Heart left ventricle (tissue), 16 donors: ENCODE measurements at regions not wholly inside any gene's neighbourhood (a gene's known extent, or its start where the extent isn't known, plus 50 kb on each side); places are given as distances from the start of the nearest gene placed in this dataset.

Source experiments
- ATAC-seq, 4 donors: fragments of 200-7000 bp; cut with Tn5 transposase; one replicate each; pipeline ENCODE4 v1.9.1; 2020 to 2022; ENCODE audit warnings: moderate library complexity in 4 of 4, mild to moderate bottlenecking in 3 of 4, moderate number of reproducible peaks in 1 of 4
- DNase-seq, 5 donors: peaks; one replicate each; pipeline ENCODE4 v3.0.0-alpha.2; 2020
- H3K27ac ChIP-seq, 12 donors: fragments of 200-600 bp; sonication (generic) in 4 of 12; one replicate each; pipeline versions ENCODE4 v1.5.0 to v1.8.0; 2016 to 2022; ENCODE audit warnings: mild to moderate bottlenecking in 2 of 12
- H3K27me3 ChIP-seq, 9 donors: fragments of 200-600 bp; sonication (generic) in 2 of 9; one replicate each; pipeline versions ENCODE4 v1.5.1 to v1.8.0; 2016 to 2022; ENCODE audit warnings: mild to moderate bottlenecking in 3 of 9
- H3K36me3 ChIP-seq, 9 donors: fragments of 200-600 bp; sonication (generic) in 2 of 9; one replicate each; pipeline versions ENCODE4 v1.5.0 to v1.8.0; 2018 to 2022; ENCODE audit warnings: mild to moderate bottlenecking in 2 of 9
- H3K4me1 ChIP-seq, 12 donors: fragments of 200-600 bp; sonication (generic) in 4 of 12; one replicate each; pipeline versions ENCODE4 v1.5.0 to v1.8.0; 2016 to 2022; ENCODE audit warnings: mild to moderate bottlenecking in 3 of 12
- H3K4me3 ChIP-seq, 12 donors: fragments of 200-600 bp; sonication (generic) in 4 of 12; one replicate each; pipeline versions ENCODE4 v1.5.0 to v1.8.0; 2017 to 2022; ENCODE audit warnings: mild to moderate bottlenecking in 9 of 12, moderate library complexity in 4 of 12
- H3K9me3 ChIP-seq, 12 donors: fragments of 200-600 bp; sonication (generic) in 4 of 12; one replicate each; pipeline versions ENCODE4 v1.5.0 to v1.8.0; 2016 to 2022; ENCODE audit warnings: mild to moderate bottlenecking in 1 of 12
- CTCF ChIP-seq, 12 donors: fragments of 200-600 bp; sonication (generic) in 4 of 12; IDR thresholded peaks; one replicate each; pipeline versions ENCODE4 v1.5.0 to v1.8.0; 2018 to 2022; ENCODE audit warnings: antibody characterized with exemption in 12 of 12, mild to moderate bottlenecking in 5 of 12
- POLR2A ChIP-seq, 2 donors: fragments of 450-650 bp; IDR thresholded peaks; one replicate each; pipeline ENCODE4 v1.6.1; 2017; ENCODE audit warnings: antibody characterized with exemption in 2 of 2, mild to moderate bottlenecking in 2 of 2, moderate library complexity in 2 of 2
- WGBS, 4 donors: extraction: QIAGEN DNeasy Blood & Tissue Kit in 2 of 4; methylation state at CpG; one replicate each; pipeline versions ENCODE4 v1.1.5 to v1.1.7; 2013 to 2018; 5-methylcytosine and 5-hydroxymethylcytosine counted together
- intact Hi-C, 10 donors: fragments of 100-400 bp; cut with DNase I; formaldehyde crosslinking; loops; one replicate each; pipeline versions ENCODE4 v1.11.1 to v1.14.2; 2022
- donor health status: ischemic (EF 13 %, LVEDD 7.1; RV severe dilation, severe dysfunction).
- donor health status: healthy with polysubstance abuse.
- donor health status: DM: no; HTN: yes; CAD: no.
- donor health status: DM: no; HTN: no; CAD: no.
- donor health status: ischemic (EF 25% LVEDD 6.9; RV normal size, moderate dysfunction).
- donor health status: ischemic (EF 25% LVEDD 5.7; RV mildly dilated, moderate dysfunction).
- donor health status: healthy.
- donor health status: DM: yes; HTN: yes; CAD: no.
- donor health status: ischemic (EF 35%, LVEDD 5.7; RV mildly dilated, moderate dysfunction).
- donor health status: nonischemic (EF 11% LVEDD 7.7; RV severe dilation, severe dysfunction).
- donor health status: DM: yes; HTN: yes; CAD: no.
- donor health status: PGD.
- donor health status: ischemic (EF 29% LVEDD 5.4; RV normal size, mild dysfunction).
- donor health status: nonischemic (EF 23%, LVEDD 6.1; RV moderate dilation, normal function).

DNA sequence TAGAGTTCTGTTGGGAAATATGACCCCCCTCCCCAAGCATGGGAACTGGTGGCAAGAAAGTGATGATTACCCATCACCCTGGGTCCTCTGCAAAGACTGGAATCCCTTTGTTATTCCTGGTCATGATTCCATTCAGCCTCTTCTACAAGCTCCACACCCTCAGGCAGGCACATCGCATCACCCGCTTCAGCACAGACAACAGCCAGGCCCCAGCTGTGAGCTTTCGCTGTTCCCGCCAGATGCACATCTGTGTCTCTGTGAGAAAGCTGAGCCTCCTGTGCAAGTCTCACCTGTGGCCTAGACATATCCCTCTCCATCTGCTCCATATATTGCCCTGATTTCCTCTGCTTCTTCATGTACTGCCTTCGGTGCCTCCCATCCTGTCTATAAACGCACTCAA lies 368.0 kb upstream of the RAB6C start:
- H3K36me3 ChIP-seq: no peaks in the 10 kb centered on the region
- no peak for ATAC-seq
- H3K4me1 ChIP-seq: no peaks in the 10 kb centered on the region
- H3K4me3 ChIP-seq: no peak overlapping the region
- peaks cover 0 to 6% (median 0%) of the 10 kb centered on the region in 12 donors for H3K9me3 ChIP-seq
- 89 to 91% (median 91%) methylated on average over 6 of the region's 6 CpGs for WGBS, 4 donors
- H3K27me3 ChIP-seq: no peaks in the 10 kb centered on the region
- no peak for DNase-seq
- intact Hi-C loops: no loop called here
- TF ChIP-seq POLR2A (IDR thresholded peaks at IDR 0.05) (no peak), CTCF (IDR thresholded peaks at IDR 0.05) (no peak)
- H3K27ac ChIP-seq: no peak overlapping the region

- H3K9me3 ChIP-seq: no peaks in the 10 kb centered on the region
- H3K4me1 ChIP-seq: no peaks in the 10 kb centered on the region
- no peak overlapping the region for H3K4me3 ChIP-seq
- intact Hi-C loops: no loop called here
- 30 to 46% (median 35%) methylated on average over 5 of the region's 5 CpGs for WGBS, 4 donors
- DNase-seq (no peak), ATAC-seq (no peak)
- no peaks in the 10 kb centered on the region for H3K36me3 ChIP-seq
- H3K27me3 ChIP-seq: no peaks in the 10 kb centered on the region
- no peak for TF ChIP-seq POLR2A (IDR thresholded peaks at IDR 0.05)
- TF ChIP-seq CTCF (IDR thresholded peaks at IDR 0.05): no peak
- H3K27ac ChIP-seq: no peak overlapping the region
These were observed 360.0 kb upstream of the RAB6C start for GRCh38 chr2:129619471-129619870.

DNA sequence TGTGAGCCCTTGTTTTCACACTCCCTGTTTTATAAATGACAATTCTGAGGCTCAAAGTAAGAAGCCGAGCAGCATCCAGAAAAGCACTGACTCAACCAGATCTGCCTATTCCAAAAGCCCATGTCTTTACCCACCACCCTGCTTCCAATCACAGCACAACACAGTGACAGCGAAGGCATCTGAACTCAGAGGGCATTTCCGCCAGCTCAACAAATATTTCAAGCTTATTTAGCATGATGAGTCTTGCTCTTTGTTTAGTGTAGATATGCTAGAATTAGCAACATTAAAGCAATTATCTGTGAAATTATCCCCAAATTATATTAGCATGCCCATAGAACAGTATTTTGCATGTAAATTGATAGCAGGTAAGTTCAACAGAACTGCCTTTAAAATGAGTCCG lies 359.1 kb upstream of the RAB6C start:
- no peaks in the 10 kb centered on the region for H3K4me1 ChIP-seq
- no peak for ATAC-seq
- no peak for TF ChIP-seq CTCF (IDR thresholded peaks at IDR 0.05)
- no peak for TF ChIP-seq POLR2A (IDR thresholded peaks at IDR 0.05)
- H3K9me3 ChIP-seq: no peaks in the 10 kb centered on the region
- no peak for DNase-seq
- no peak overlapping the region for H3K27ac ChIP-seq
- no peaks in the 10 kb centered on the region for H3K27me3 ChIP-seq
- intact Hi-C loops: no loop called here
- WGBS, 4 donors: 89 to 96% (median 93%) methylated on average over 4 of the region's 4 CpGs
- no peaks in the 10 kb centered on the region for H3K36me3 ChIP-seq
- no peak overlapping the region for H3K4me3 ChIP-seq

DNA sequence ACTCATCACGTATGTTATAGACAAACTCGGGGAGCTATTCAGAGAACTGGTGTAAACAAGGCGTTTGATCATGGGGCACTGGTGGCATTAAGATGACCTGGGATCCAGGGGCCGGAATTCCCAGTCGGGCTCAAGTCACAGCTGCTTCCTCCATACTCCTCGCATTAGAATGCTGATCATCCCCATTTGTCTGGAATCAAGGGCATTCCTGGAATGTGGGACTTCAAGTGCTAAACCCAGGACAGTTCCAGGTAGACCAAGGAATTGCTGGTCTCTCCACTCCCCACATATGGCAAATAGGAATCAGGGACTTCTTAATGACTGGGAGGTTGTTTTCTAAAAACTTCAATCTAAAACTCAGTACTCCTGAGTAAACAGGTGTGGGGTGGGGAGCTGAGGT lies 355.7 kb upstream of the RAB6C start:
- WGBS, 4 donors: 78 to 82% (median 80%) methylated on average over 6 of the region's 6 CpGs

More for the DNA sequence above, 355.7 kb upstream of the RAB6C start:
- H3K9me3 ChIP-seq: no peaks in the 10 kb centered on the region
- no peak for DNase-seq
- H3K4me3 ChIP-seq: no peak overlapping the region
- TF ChIP-seq POLR2A (IDR thresholded peaks at IDR 0.05) (no peak), CTCF (IDR thresholded peaks at IDR 0.05) (no peak)
- no peak for ATAC-seq
- no peak overlapping the region for H3K27ac ChIP-seq
- intact Hi-C loops: no loop called here
- H3K36me3 ChIP-seq: no peaks in the 10 kb centered on the region
- H3K27me3 ChIP-seq: no peaks in the 10 kb centered on the region
- no peaks in the 10 kb centered on the region for H3K4me1 ChIP-seq
